Kidney (tissue), 13 donors: ENCODE measurements at regions not wholly inside any gene's neighbourhood (a gene's known extent, or its start where the extent isn't known, plus 50 kb on each side); places are given as distances from the start of the nearest gene placed in this dataset.

Source experiments
- DNase-seq, 5 donors: peaks; one replicate each; pipeline ENCODE4 v3.0.0-alpha.2; 2013 to 2020
- FAIRE-seq: peaks from 2 replicates; lab custom pipeline; 2012; peaks lifted over from hg19 to GRCh38; lab: Jason Lieb, UNC
- H3K27ac ChIP-seq, 2 donors: one replicate each; pipeline ENCODE4 v1.7.0; 2013; ENCODE audit warnings: low read depth in 2 of 2, low read length in 2 of 2, inconsistent platforms in 1 of 2
- H3K27me3 ChIP-seq: one replicate; pipeline ENCODE4 v1.7.1; 2013; ENCODE audit warnings: low read length, inconsistent platforms; ENCODE audit not compliant: control insufficient read depth, insufficient read depth
- H3K36me3 ChIP-seq, 3 donors: one replicate each; pipeline versions ENCODE4 v1.7.0 to v1.7.1; 2013; ENCODE audit warnings: low read length in 3 of 3, control low read depth in 1 of 3, inconsistent platforms in 1 of 3; ENCODE audit not compliant: insufficient read depth in 3 of 3, control insufficient read depth in 2 of 3
- H3K4me1 ChIP-seq, 3 donors: one replicate each; pipeline versions ENCODE4 v1.7.0 to v1.7.1; 2013; ENCODE audit warnings: low read length in 3 of 3, inconsistent platforms in 1 of 3, low read depth in 1 of 3; ENCODE audit not compliant: control insufficient read depth in 2 of 3, insufficient read depth in 2 of 3
- H3K4me3 ChIP-seq, 3 donors: one replicate each; pipeline versions ENCODE4 v1.7.0 to v1.8.1; 2013; ENCODE audit warnings: low read length in 3 of 3, control low read depth in 1 of 3, inconsistent platforms in 1 of 3
- H3K9ac ChIP-seq, 3 donors: one replicate each; pipeline versions ENCODE4 v1.7.0 to v1.7.1; 2013; ENCODE audit warnings: low read length in 3 of 3, control low read depth in 1 of 3, inconsistent platforms in 1 of 3
- H3K9me3 ChIP-seq, 3 donors: one replicate each; pipeline versions ENCODE4 v1.7.0 to v1.7.1; 2013; ENCODE audit warnings: low read length in 3 of 3, control low read depth in 1 of 3, inconsistent platforms in 1 of 3; ENCODE audit not compliant: control insufficient read depth in 2 of 3, insufficient read depth in 1 of 3
- intact Hi-C: fragments of 100-400 bp; cut with DNase I; formaldehyde crosslinking; loops from one replicate; pipeline ENCODE4 v1.11.1; 2022
- TF ChIP-seq, protein P1 (sequence below): IDR thresholded peaks from 3 replicates; pipeline ENCODE4 v1.5.1; 2012; ENCODE audit warnings: mild to moderate bottlenecking, moderate library complexity, borderline replicate concordance; ENCODE audit not compliant: insufficient read depth; ENCODE audit errors: extremely low read depth
- donor health status: control.
- donor health status: control.
- donor health status: control.
- donor health status: control.
- donor health status: control.
- donor health status: DM: yes; HTN: yes; CAD: no.
- donor health status: Normal renal cell carcinoma (clear cell type).

DNA sequence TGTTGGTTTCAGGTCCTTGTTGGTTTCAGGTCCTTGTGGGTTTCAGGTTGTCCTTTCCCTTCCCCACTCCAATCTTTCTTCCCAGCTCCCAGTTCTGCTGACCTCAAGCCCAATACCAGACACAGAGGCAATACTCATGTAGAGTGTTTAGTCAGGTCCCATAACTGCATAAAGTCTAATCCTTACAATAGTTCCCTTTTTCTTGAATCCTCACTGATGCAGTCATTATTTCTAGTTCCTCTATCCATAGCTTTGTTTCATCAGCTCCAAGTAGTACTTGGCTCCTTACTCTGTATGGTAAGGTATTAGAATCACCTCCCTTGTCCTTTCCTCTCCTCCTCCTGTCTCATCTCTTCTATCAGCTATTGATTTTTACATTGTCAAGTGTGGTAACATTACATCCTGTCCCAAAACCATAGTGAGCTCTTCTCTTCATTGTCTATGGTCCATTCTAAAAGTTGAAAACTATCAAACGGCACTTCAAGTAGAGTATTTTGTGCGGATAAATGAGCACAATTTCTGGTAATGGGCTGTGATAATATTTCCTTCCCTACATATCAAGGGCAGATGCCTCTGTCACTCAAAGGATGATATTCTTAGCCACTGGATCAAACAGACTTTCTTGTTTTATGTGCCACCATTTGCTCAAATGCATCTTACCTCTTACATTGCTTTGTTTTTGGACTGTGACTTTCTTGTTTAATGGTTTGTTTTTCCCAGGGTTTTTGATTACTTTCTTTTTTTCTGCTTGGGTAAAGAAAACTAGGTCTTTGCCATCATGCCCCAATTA, 57.2 kb upstream of the JDP2 start:
- DNase-seq (no peak), FAIRE-seq (no peak)
- H3K4me1 ChIP-seq: no peaks in the 10 kb centered on the region
- no peak overlapping the region for H3K9ac ChIP-seq
- no peak overlapping the region for H3K4me3 ChIP-seq
- no peaks in the 10 kb centered on the region for H3K9me3 ChIP-seq
- TF ChIP-seq, protein P1, sequence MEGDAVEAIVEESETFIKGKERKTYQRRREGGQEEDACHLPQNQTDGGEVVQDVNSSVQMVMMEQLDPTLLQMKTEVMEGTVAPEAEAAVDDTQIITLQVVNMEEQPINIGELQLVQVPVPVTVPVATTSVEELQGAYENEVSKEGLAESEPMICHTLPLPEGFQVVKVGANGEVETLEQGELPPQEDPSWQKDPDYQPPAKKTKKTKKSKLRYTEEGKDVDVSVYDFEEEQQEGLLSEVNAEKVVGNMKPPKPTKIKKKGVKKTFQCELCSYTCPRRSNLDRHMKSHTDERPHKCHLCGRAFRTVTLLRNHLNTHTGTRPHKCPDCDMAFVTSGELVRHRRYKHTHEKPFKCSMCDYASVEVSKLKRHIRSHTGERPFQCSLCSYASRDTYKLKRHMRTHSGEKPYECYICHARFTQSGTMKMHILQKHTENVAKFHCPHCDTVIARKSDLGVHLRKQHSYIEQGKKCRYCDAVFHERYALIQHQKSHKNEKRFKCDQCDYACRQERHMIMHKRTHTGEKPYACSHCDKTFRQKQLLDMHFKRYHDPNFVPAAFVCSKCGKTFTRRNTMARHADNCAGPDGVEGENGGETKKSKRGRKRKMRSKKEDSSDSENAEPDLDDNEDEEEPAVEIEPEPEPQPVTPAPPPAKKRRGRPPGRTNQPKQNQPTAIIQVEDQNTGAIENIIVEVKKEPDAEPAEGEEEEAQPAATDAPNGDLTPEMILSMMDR: no peak
- no peaks in the 10 kb centered on the region for H3K27me3 ChIP-seq
- intact Hi-C loops: no loop called here
- H3K27ac ChIP-seq: no peak overlapping the region
- H3K36me3 ChIP-seq: no peaks in the 10 kb centered on the region

DNA sequence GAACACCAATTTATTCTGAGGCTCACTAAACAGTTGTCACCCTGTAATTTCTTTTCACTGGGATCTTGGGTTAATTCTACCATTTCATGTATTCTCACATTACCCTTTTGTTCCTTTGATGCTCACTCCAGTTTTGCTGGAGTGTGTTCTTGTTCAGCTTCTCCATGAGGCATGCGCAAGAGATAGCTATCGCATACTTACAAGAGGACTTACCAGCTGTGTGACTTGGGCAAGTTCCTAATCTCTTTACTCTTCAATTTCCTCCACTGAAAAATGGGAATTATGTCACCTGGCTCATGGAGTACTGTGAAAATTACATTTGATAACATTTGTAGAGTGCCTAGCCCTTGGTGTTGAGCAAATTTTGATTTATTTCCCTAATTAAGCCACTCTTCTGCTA, 56.5 kb upstream of the JDP2 start:
- intact Hi-C loops: no loop called here
- Histone ChIP-seq H3K27ac (no peak overlapping the region), H3K4me3 (no peak overlapping the region), H3K27me3 (no peaks in the 10 kb centered on the region), H3K9ac (no peak overlapping the region), H3K9me3 (no peaks in the 10 kb centered on the region), H3K36me3 (no peaks in the 10 kb centered on the region), H3K4me1 (no peaks in the 10 kb centered on the region)
- no peak for FAIRE-seq
- TF ChIP-seq, protein P1: no peak
- DNase-seq: no peak

DNA sequence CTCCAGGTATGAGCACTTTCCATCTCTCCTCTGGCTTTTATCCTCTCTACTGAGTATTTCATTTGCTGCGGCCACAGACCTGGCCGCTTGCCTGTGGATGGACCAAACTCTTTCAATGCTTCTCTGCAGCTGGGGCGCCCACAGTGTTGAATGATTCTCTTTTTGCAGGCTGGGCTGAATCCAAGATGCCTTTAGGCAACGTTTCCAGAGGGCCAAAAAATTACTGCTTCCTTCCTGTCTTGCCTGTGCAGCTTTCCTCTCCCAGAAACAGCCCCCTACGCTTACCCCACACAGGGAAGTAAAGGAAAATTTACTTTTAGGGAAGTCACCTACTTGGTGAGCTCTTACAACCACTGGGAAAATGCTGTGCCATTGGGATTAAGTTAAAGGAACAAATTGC, 55.6 kb upstream of the JDP2 start:
- intact Hi-C loops: no loop called here
- no peaks in the 10 kb centered on the region for H3K9me3 ChIP-seq
- DNase-seq: peak in 1 of 5 donors; percentile 49
- no peak for FAIRE-seq
- no peaks in the 10 kb centered on the region for H3K27me3 ChIP-seq
- no peaks in the 10 kb centered on the region for H3K36me3 ChIP-seq
- H3K4me1 ChIP-seq: no peaks in the 10 kb centered on the region
- H3K9ac ChIP-seq: no peak overlapping the region
- H3K27ac ChIP-seq: no peak overlapping the region
- no peak overlapping the region for H3K4me3 ChIP-seq
- TF ChIP-seq, protein P1: no peak
